ENCODE measurements at regions not wholly inside any gene's neighbourhood (a gene's known extent, or its start where the extent isn't known, plus 50 kb on each side); places are given as distances from the start of the nearest gene placed in this dataset.
"Not testable (repeated sequence)": the region's sequence is repeated elsewhere in the genome, so short reads cannot be mapped to it uniquely, and the experiment has no call there.

GRCh38 chr1:149635290-149635899, 51.7 kb downstream of the PPIAL4C start:
- DNase-seq (ENCODE audit: low read depth): not testable (repeated sequence)

DNA sequence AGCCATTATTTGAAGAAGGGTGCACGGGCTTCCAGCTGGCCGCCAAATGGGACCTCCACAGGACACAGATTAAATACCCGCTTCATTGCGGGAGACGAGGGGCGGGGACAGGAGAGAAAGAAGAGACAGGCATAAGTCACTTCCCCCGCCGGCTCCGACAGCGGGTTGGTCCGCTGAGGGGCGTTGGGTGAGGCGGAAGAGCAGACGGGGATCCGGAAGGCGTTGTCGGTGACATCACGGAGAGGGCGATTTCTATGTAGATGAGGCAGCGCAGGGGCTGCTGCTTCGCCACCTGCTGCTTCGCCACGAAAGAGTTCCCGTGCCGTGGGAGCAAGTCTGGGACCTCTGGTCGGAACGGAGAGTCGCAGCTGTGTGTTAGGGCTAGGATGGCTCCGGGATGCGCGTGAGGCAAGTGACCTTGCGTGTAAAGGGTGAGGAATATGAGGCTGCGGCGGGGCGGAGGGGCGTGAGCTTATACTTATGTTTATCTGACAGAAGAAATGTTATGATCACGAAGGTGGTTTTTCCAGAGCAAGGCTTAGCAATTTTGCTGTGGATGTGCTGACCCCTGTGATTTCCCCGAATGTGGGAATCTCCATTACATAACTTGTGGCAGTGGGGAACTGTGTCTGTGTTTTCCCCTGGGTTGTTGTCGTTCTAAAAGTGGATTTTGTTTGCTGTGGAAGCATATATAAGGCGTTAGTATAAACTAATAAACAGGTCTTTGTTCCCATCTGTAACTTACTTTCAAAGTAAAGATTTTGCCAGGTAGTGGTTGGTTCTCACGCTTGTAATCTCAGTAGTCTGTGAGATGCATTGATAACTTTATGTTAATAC, 52.9 kb downstream of the PPIAL4C start:
- H3K4me3 ChIP-seq (ENCODE audit: low read length): peak overlapping the region; percentile 62
- peak; percentile 39 for DNase-seq (ENCODE audit: low read depth)

More at GRCh38 chr1:149635290-149635899, 51.7 kb downstream of the PPIAL4C start:
- H3K4me3 ChIP-seq (ENCODE audit: low read length): not testable (repeated sequence)

DNA sequence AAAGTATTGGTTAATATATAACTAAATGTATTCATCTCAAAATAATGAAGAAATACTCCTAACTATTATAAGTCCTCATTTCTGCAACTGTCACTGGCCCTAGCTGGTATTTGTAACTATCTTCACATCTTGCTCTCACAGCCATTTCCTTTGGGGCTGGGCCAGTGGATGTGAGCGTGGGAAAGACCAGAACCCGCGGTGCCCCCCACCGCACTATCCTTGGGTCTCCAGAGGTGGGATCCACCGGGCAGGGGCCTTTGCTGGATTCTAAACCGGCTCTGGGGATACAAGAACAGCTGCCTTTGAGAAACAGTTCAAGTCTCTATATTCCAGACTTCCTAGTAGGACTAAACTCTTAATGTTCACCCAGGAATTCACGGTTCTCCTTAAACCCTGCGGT, 54.8 kb downstream of the PPIAL4C start:
- not testable (repeated sequence) for DNase-seq (ENCODE audit: low read depth); H3K4me3 ChIP-seq (ENCODE audit: low read length)

DNA sequence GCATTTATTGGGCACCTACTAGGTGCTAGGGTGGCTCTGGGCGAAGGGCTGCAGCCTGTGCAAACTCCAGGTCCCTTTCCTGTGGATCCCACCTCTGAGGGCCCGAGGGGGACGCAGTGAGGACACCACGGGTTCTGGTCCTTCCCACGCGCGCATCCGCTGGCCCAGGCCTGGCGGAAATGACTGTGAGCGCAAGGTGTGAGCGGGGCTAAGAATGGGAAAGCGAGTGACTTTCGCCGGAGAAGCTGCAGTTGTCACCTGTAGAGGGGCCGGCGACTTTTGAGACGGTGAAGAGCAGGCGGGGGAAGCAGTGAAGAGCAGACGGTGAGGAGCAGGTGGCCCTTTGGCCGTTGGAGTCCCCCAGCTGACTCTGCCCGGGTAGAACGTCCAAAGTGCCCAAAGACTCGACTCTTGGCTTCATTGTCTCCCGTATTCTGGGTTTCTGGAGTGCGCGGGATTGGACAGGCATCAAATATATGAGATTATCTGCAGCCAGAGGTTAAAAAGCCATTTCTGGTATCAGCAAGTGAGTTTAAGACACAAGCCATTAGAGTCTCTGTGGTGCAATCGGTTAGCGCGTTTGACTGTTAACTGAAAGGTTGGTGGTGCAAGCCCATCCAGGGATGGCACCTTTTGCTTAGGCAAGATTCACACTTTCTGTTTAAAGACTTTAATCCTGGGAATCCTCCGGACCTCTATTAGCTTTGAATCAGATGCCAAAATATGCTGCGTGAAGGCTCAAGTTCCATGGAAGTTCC, 55.4 kb downstream of the PPIAL4C start:
- not testable (repeated sequence) for H3K4me3 ChIP-seq (ENCODE audit: low read length); DNase-seq (ENCODE audit: low read depth)

DNA sequence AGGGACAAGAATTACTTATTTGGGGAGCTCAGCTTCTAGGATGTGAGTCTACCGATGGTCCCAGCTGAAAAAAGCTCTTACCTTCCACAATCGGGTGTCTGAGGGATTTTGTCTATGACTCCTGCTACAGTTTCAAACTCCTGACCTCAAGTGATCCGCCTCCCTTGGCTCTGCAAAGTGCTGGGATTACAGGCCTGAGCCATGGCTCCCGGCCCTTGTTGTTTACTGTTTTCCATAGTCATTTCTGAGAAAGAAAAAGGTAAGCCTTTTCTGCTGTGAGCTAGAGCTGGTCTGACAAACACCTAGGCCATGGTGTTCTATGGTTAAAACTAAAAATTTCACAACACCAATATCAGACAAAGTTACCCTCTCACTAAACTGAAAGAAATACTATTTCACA, 57.5 kb downstream of the PPIAL4C start:
- H3K4me3 ChIP-seq (ENCODE audit: low read length); DNase-seq (ENCODE audit: low read depth): not testable (repeated sequence)

GRCh38 chr1:149644818-149645217, 61.2 kb downstream of the PPIAL4C start:
- not testable (repeated sequence) for DNase-seq (ENCODE audit: low read depth); H3K4me3 ChIP-seq (ENCODE audit: low read length)

DNA sequence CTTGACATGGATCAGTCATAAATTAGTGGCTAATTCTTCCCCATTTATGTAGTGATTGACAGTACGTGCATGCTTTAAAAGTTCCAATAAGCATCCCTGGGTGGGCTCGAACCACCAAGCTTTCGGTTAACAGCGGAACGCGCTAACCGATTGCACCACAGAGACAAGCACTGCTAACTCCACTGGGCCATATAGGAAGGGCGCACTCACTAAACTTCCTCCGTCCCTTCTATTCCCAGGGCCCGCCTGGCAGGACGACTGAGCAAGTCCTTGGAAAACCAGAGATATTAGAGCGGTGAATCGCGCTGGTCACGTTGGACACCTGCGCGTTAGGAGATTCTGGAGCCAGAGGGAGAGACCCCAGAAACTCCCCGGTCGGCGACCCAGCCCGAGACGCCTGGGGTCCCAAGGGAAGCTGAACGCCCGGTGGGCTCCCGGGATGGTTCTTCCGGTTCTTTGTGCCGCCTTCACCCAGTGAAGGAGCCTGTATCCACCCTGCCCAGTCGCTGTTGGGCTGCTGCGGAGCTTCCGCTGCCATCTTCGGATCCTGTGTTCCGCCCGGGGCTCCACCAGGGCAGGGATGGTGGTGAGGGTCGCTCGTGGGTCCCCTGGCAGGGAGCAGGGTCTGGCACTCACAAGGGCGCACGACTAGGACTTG, 62.8 kb downstream of the PPIAL4C start:
- not testable (repeated sequence) for DNase-seq (ENCODE audit: low read depth)
- peak overlapping the region; percentile 12; the same call in 1 of the 2 replicates for H3K4me3 ChIP-seq (ENCODE audit: low read length)

GRCh38 chr1:149647018-149647373, 63.3 kb downstream of the PPIAL4C start:
- H3K4me3 ChIP-seq (ENCODE audit: low read length); DNase-seq (ENCODE audit: low read depth): not testable (repeated sequence)

GRCh38 chr1:149657750-149658149, 74.1 kb downstream of the PPIAL4C start:
- not testable (repeated sequence) for H3K4me3 ChIP-seq (ENCODE audit: low read length); DNase-seq (ENCODE audit: low read depth)

- not testable (repeated sequence) for H3K4me3 ChIP-seq (ENCODE audit: low read length); DNase-seq (ENCODE audit: low read depth)
Observed at GRCh38 chr1:149658175-149658574, 74.5 kb downstream of the PPIAL4C start.

- not testable (repeated sequence) for DNase-seq (ENCODE audit: low read depth); H3K4me3 ChIP-seq (ENCODE audit: low read length)
Observed at GRCh38 chr1:149664624-149665023, 81.0 kb downstream of the PPIAL4C start.

- DNase-seq (ENCODE audit: low read depth); H3K4me3 ChIP-seq (ENCODE audit: low read length): not testable (repeated sequence)
Observed at GRCh38 chr1:149665033-149665432, 81.4 kb downstream of the PPIAL4C start.

- not testable (repeated sequence) for DNase-seq (ENCODE audit: low read depth); H3K4me3 ChIP-seq (ENCODE audit: low read length)
Observed at GRCh38 chr1:149665528-149665927, 81.9 kb downstream of the PPIAL4C start.

DNA sequence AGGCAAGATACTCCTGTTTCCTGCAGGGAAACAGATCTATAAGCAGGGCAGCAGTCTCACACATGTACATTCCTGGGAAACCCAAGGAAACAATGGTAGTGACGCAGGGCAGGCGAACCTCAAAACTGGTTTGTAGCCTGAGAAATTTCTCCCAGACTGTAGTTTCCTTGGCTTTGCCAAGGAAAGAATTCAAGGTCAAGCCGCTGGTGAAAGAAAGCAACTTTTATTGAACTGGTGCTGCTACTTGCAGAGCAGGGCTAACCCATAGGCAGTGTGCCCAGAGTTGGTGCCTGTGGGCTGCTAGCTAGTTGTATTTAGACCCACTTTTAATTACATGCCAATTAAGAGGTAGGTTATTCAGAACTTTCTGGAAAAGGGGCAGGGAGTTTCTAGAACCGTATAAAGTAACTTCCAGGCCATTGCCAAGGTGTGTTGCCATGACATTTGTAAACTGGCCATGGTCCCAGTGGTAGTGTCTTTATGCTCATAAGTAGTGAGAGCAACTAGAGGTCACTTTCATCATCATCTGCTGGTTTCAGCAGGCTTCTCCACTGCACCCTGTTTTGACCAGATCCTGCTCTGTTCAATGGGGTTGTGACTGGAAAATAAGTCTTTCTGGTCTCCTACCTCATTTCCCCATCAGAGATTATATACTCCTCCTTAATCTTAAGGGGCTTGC, 89.7 kb downstream of the PPIAL4C start:
- not testable (repeated sequence) for DNase-seq (ENCODE audit: low read depth); H3K4me3 ChIP-seq (ENCODE audit: low read length)

DNA sequence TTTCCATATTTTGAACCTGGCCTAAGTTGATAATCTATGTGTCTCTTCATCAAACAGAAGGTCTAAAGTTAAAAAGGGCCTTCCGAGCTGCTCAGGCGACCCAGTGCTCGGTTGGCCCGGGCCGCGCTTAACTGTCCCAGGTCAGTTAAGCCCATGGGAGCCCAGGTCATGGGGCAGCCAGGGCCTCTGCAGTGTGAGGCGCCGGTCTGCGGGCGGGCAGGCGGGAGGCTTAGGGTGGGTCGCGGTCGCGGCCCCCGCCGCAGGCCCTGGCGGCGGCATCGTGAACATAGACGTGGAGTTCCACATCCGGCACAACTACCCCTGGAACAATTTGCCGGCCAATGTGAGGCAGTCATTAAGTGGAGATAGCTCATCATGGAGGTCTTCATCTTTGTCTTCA, 91.3 kb downstream of the PPIAL4C start:
- DNase-seq (ENCODE audit: low read depth); H3K4me3 ChIP-seq (ENCODE audit: low read length): not testable (repeated sequence)

DNA sequence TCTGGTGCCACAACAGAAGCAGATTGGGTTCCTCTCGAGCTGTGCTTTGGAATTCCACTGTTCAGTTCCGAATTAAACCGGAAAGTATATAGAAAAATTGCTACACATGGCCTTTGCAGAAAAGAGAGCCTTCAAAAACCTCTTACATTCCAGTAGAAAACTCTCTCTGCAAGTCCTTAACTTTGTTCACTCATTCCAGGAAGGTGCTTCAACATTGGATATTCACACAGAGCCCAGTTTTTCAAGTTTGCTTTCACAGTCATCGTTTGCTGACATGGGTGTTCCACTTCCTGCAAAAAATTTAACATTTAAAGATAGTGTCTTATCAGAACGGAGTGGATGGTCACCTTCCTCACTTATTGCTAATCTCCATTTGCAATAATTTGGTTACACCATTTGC, 93.7 kb downstream of the PPIAL4C start:
- not testable (repeated sequence) for H3K4me3 ChIP-seq (ENCODE audit: low read length)

GRCh38 chr1:149686593-149687238, 95.8 kb upstream of the FCGR1A start:
- not testable (repeated sequence) for DNase-seq (ENCODE audit: low read depth); H3K4me3 ChIP-seq (ENCODE audit: low read length)

More for the DNA sequence above, 93.7 kb downstream of the PPIAL4C start:
- DNase-seq (ENCODE audit: low read depth): not testable (repeated sequence)

GRCh38 chr1:149691399-149691798, 91.1 kb upstream of the FCGR1A start:
- H3K4me3 ChIP-seq (ENCODE audit: low read length): not testable (repeated sequence)

More at GRCh38 chr1:149691399-149691798, 91.1 kb upstream of the FCGR1A start:
- DNase-seq (ENCODE audit: low read depth): not testable (repeated sequence)
